Astrocyte (in vitro differentiated cells and primary cell): ENCODE measurements at regions not wholly inside any gene's neighbourhood (a gene's known extent, or its start where the extent isn't known, plus 50 kb on each side); places are given as distances from the start of the nearest gene placed in this dataset.

Source experiments
- CTCF ChIP-seq: IDR thresholded peaks from 2 replicates; pipeline ENCODE4 v1.5.1; 2011; ENCODE audit warnings: low read depth, mild to moderate bottlenecking, inconsistent platforms, low read length, moderate library complexity; ENCODE audit not compliant: insufficient read depth
- EZH2 ChIP-seq: IDR thresholded peaks from 2 replicates; pipeline ENCODE4 v1.6.1; 2012; ENCODE audit warnings: mild to moderate bottlenecking, low read length, inconsistent platforms; ENCODE audit not compliant: insufficient read depth

GRCh38 chr3:21326704-21327475 is 424.1 kb downstream of the ZNF385D start:
- TF ChIP-seq CTCF (no peak), EZH2 (no peak)
